ENCODE measurements at regions not wholly inside any gene's neighbourhood (a gene's known extent, or its start where the extent isn't known, plus 50 kb on each side); places are given as distances from the start of the nearest gene placed in this dataset.
"Not testable (repeated sequence)": the region's sequence is repeated elsewhere in the genome, so short reads cannot be mapped to it uniquely, and the experiment has no call there.

DNA sequence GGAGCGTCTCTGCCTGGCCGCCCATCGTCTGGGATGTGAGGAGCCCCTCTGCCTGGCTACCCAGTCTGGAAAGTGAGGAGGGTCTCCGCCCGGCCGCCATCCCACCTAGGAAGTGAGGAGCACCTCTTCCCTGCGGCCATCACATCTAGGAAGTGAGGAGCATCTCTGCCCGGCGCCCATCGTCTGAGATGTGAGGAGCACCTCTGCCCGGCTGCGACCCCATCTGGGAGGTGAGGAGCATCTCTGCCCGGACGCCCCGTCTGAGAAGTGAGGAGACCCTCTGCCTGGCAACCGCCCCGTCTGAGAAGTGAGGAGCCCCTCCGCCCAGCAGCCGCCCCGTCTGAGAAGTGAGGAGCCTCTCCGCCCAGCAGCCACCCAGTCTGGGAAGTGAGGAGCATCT is 84.5 kb downstream of the IDS start:
- 94 to 100% methylated on average over 1 to 3 of the region's 21 CpGs for WGBS, 2 experiments (ENCODE audit: insufficient coverage in 2 of 2)
- not testable (repeated sequence) for H3K4me1 ChIP-seq (ENCODE audit: control insufficient read depth, insufficient read depth, low read length, poor library complexity, severe bottlenecking); H3K36me3 ChIP-seq (ENCODE audit: control insufficient read depth, insufficient read depth, low read length); H3K9me3 ChIP-seq (ENCODE audit: control insufficient read depth, low read length); H3K27ac ChIP-seq (ENCODE audit: low read depth, low read length, severe bottlenecking); H3K4me3 ChIP-seq (ENCODE audit: extremely low read depth, insufficient read depth, low read length, poor library complexity, severe bottlenecking)

DNA sequence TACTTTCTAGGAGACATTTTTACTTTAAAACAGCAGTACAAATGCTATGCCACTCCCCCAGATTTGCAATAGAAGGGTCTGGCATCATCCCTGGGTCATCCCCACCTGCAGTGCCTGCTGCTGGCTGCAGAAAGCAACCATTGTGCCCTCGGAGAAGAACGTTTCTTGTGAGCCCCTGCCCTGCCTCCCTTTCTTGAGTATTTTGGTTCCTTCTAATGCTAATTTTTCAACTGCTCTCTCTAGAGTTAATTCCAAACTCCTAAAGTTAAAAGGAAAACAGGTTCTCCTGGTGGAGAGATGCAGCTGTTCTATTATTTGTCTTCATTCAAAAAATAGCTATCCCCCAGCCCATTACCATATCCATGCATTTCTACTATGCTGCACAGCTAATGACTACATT is 107.1 kb downstream of the IDS start:
- H3K36me3 ChIP-seq (ENCODE audit: control insufficient read depth, insufficient read depth, low read length), result no peaks in the 10 kb centered on the region
- no peak overlapping the region for H3K4me3 ChIP-seq (ENCODE audit: extremely low read depth, insufficient read depth, low read length, poor library complexity, severe bottlenecking)
- no peak overlapping the region for H3K27ac ChIP-seq (ENCODE audit: low read depth, low read length, severe bottlenecking)
- H3K4me1 ChIP-seq (ENCODE audit: control insufficient read depth, insufficient read depth, low read length, poor library complexity, severe bottlenecking), result no peaks in the 10 kb centered on the region
- no CpG with 5 or more reads among the region's 2 CpGs for WGBS, 2 experiments (ENCODE audit: insufficient coverage in 2 of 2)
- no peaks in the 10 kb centered on the region for H3K9me3 ChIP-seq (ENCODE audit: control insufficient read depth, low read length)

DNA sequence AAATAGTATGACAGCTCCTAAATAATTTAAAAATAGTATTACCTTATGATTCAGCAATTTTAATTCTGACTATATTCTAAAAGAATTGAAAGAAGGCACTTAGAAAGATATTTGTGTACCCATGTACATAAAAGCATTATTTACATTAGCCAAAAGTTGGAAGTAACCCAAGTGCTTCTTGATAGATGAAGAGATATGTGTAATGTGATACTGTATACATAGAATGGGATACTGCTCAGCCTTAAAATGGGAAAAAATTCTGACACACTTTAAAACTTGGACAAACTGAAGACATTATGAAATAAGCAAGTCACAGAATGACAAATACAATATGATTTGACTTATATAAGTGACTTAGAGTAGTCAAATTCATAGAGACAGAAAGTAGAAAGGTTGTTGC is 112.2 kb downstream of the IDS start:
- H3K9me3 ChIP-seq (ENCODE audit: control insufficient read depth, low read length), result no peaks in the 10 kb centered on the region
- no peaks in the 10 kb centered on the region for H3K36me3 ChIP-seq (ENCODE audit: control insufficient read depth, insufficient read depth, low read length)
- no peak overlapping the region for H3K4me3 ChIP-seq (ENCODE audit: extremely low read depth, insufficient read depth, low read length, poor library complexity, severe bottlenecking)
- H3K27ac ChIP-seq (ENCODE audit: low read depth, low read length, severe bottlenecking), result no peak overlapping the region
- H3K4me1 ChIP-seq (ENCODE audit: control insufficient read depth, insufficient read depth, low read length, poor library complexity, severe bottlenecking), result no peaks in the 10 kb centered on the region

DNA sequence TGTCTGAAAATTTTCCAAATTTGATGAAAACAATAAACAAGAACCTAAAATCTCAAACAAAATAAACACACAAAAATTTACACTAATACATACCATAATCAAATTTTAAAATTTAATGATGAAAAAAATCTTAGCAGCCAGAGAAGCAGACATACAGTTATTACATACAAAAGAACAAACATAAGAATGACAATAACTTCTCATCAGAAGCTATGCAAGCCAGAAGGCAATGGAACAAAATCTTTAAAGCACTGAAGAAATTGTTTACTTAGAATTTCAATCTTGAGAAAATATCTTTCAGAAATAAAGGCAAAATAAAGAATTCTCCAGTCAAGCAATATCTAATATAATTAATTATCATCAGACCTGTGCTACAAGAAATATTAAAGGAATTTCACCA is 121.3 kb downstream of the IDS start:
- no peaks in the 10 kb centered on the region for H3K36me3 ChIP-seq (ENCODE audit: control insufficient read depth, insufficient read depth, low read length)
- H3K27ac ChIP-seq (ENCODE audit: low read depth, low read length, severe bottlenecking), result no peak overlapping the region
- no peaks in the 10 kb centered on the region for H3K9me3 ChIP-seq (ENCODE audit: control insufficient read depth, low read length)
- no peaks in the 10 kb centered on the region for H3K4me1 ChIP-seq (ENCODE audit: control insufficient read depth, insufficient read depth, low read length, poor library complexity, severe bottlenecking)
- no peak overlapping the region for H3K4me3 ChIP-seq (ENCODE audit: extremely low read depth, insufficient read depth, low read length, poor library complexity, severe bottlenecking)

DNA sequence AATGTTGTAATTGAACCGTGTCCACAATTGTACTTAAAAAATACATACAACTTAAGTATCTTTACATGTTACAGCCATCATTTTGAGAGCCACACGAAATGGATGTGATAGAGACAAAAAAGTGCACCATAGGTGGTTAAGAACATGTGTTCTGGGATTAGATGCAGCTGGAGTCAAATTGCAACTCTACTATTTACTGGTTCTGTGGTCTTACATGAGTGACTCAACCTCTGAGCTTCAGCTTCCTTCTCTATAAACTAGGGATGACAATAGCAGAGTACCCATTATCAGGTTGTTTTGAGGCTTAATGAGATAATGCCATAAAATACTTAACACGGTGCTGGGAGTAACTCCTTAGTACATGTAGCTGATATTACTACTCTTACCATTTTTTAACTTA is 130.4 kb downstream of the IDS start:
- H3K4me3 ChIP-seq (ENCODE audit: extremely low read depth, insufficient read depth, low read length, poor library complexity, severe bottlenecking), result no peak overlapping the region
- no peaks in the 10 kb centered on the region for H3K4me1 ChIP-seq (ENCODE audit: control insufficient read depth, insufficient read depth, low read length, poor library complexity, severe bottlenecking)
- no peaks in the 10 kb centered on the region for H3K9me3 ChIP-seq (ENCODE audit: control insufficient read depth, low read length)
- H3K27ac ChIP-seq (ENCODE audit: low read depth, low read length, severe bottlenecking), result no peak overlapping the region
- H3K36me3 ChIP-seq (ENCODE audit: control insufficient read depth, insufficient read depth, low read length), result no peaks in the 10 kb centered on the region
- no CpG with 5 or more reads among the region's 3 CpGs for WGBS, 2 experiments (ENCODE audit: insufficient coverage in 2 of 2)

DNA sequence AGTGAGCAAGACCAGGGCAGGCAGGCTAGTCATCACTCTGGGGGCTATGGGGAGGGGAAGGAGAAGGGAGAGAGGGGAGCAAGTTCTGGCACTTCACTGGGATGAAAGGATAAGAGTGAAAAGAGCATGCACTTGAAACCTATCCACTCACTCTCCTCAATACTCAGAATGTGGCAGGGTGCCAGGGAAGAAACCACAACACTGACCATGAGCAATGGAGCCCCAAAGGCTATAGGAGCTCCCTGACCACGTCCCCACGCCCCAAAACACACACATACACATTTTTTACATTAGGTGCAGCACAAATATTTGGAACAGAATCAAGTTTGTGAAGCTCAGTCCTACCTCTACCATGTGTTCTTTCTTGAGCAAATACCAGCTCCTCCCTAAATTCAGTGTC is 132.2 kb downstream of the IDS start:
- WGBS, 2 experiments (ENCODE audit: insufficient coverage in 2 of 2), result 86% methylated on average over 2 of the region's 2 CpGs; no CpG with 5 or more reads in 1 of the 2 experiments
- Histone ChIP-seq H3K4me3 (ENCODE audit: extremely low read depth, insufficient read depth, low read length, poor library complexity, severe bottlenecking) (no peak overlapping the region), H3K36me3 (ENCODE audit: control insufficient read depth, insufficient read depth, low read length) (no peaks in the 10 kb centered on the region), H3K9me3 (ENCODE audit: control insufficient read depth, low read length) (no peaks in the 10 kb centered on the region), H3K27ac (ENCODE audit: low read depth, low read length, severe bottlenecking) (no peak overlapping the region), H3K4me1 (ENCODE audit: control insufficient read depth, insufficient read depth, low read length, poor library complexity, severe bottlenecking) (no peaks in the 10 kb centered on the region)

DNA sequence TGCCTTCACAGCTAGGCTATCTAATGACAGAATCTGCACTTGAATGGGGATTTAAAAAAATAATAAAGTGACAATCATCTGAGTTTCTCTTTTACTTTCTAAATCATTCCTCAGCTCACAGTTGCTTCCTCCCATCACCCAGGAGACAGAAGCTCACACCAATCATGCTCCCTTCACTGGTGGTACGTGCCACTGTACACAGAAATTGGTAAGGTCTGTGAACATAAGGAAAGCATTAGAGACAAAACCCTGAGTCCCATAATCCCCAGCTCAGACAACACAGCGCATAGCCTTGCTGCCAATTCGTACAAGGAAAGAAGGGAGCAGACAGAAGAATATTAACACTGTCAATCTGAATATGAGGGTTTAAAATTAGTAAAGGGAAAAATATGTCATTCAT is 133.1 kb downstream of the IDS start:
- Histone ChIP-seq H3K9me3 (ENCODE audit: control insufficient read depth, low read length) (no peaks in the 10 kb centered on the region), H3K36me3 (ENCODE audit: control insufficient read depth, insufficient read depth, low read length) (no peaks in the 10 kb centered on the region), H3K4me3 (ENCODE audit: extremely low read depth, insufficient read depth, low read length, poor library complexity, severe bottlenecking) (no peak overlapping the region), H3K4me1 (ENCODE audit: control insufficient read depth, insufficient read depth, low read length, poor library complexity, severe bottlenecking) (no peaks in the 10 kb centered on the region), H3K27ac (ENCODE audit: low read depth, low read length, severe bottlenecking) (no peak overlapping the region)
- WGBS, 2 experiments (ENCODE audit: insufficient coverage in 2 of 2), result no CpG with 5 or more reads among the region's 3 CpGs

DNA sequence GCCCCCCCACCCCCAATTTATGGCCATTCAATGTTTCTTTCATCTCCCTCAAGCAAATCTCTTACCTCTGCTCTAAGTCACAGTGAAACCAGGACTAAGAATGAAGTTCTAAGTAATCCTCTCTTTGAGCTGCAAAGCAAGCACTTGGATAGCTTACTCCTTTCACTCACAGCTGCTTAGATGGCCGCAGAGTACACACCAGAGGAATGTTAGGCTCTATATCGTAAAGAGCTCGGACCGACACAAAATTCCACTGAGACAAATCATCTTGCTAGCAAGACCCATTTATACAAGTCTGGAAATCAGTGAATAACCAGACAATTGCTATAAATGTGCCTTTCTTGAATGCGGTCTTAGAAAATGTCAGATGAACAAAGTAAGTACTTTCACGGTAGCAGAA is 135.0 kb downstream of the IDS start:
- no peaks in the 10 kb centered on the region for H3K36me3 ChIP-seq (ENCODE audit: control insufficient read depth, insufficient read depth, low read length)
- no peak overlapping the region for H3K4me3 ChIP-seq (ENCODE audit: extremely low read depth, insufficient read depth, low read length, poor library complexity, severe bottlenecking)
- no peaks in the 10 kb centered on the region for H3K9me3 ChIP-seq (ENCODE audit: control insufficient read depth, low read length)
- WGBS, 2 experiments (ENCODE audit: insufficient coverage in 2 of 2), result 100% methylated on average over 2 of the region's 6 CpGs; no CpG with 5 or more reads in 1 of the 2 experiments
- no peaks in the 10 kb centered on the region for H3K4me1 ChIP-seq (ENCODE audit: control insufficient read depth, insufficient read depth, low read length, poor library complexity, severe bottlenecking)
- H3K27ac ChIP-seq (ENCODE audit: low read depth, low read length, severe bottlenecking), result no peak overlapping the region

DNA sequence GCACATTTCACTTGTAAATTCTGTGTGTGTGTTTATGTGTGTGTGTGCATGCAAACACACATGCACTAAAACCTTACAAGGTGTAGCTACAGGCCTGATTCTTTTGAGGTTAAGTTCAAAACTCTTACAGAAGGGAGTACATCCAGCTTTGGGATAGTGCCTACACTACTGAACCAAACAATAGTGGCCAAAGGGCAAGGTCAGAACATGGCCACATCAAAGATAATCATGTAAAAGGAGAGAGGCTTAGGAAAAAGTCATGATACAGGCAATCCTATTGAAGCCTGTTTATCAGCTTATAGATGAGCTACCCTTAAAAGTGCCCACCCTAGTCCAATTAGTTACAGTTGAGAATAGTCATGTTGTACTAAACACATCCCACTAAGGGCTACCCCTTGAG is 139.6 kb downstream of the IDS start:
- Histone ChIP-seq H3K4me1 (ENCODE audit: control insufficient read depth, insufficient read depth, low read length, poor library complexity, severe bottlenecking) (peaks cover 7% of the 10 kb centered on the region), H3K36me3 (ENCODE audit: control insufficient read depth, insufficient read depth, low read length) (no peaks in the 10 kb centered on the region), H3K27ac (ENCODE audit: low read depth, low read length, severe bottlenecking) (no peak overlapping the region), H3K9me3 (ENCODE audit: control insufficient read depth, low read length) (no peaks in the 10 kb centered on the region), H3K4me3 (ENCODE audit: extremely low read depth, insufficient read depth, low read length, poor library complexity, severe bottlenecking) (no peak overlapping the region)

DNA sequence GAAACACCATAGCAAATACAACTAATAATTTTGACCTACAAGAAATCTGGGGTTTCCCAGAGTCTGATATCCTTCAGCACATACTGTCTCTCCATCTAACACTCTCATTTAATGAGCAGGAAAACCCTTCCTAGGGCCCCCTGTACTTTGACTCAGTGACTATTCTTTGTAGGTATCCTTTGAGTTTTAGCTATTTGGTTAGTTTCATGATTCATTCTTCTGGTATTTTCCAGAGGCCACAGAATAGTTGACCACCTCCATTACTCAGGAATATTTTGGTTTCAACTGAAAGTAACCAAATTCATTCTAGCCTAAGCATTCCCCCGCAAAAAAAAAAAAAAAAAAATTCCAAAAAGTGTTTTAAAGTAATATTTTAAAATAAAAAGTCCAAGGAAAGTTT is 140.0 kb downstream of the IDS start:
- Histone ChIP-seq H3K4me3 (ENCODE audit: extremely low read depth, insufficient read depth, low read length, poor library complexity, severe bottlenecking) (no peak overlapping the region), H3K36me3 (ENCODE audit: control insufficient read depth, insufficient read depth, low read length) (no peaks in the 10 kb centered on the region), H3K27ac (ENCODE audit: low read depth, low read length, severe bottlenecking) (no peak overlapping the region), H3K9me3 (ENCODE audit: control insufficient read depth, low read length) (no peaks in the 10 kb centered on the region), H3K4me1 (ENCODE audit: control insufficient read depth, insufficient read depth, low read length, poor library complexity, severe bottlenecking) (peaks cover 7% of the 10 kb centered on the region)
- no CpG with 5 or more reads among the region's 1 CpG for WGBS, 2 experiments (ENCODE audit: insufficient coverage in 2 of 2)

DNA sequence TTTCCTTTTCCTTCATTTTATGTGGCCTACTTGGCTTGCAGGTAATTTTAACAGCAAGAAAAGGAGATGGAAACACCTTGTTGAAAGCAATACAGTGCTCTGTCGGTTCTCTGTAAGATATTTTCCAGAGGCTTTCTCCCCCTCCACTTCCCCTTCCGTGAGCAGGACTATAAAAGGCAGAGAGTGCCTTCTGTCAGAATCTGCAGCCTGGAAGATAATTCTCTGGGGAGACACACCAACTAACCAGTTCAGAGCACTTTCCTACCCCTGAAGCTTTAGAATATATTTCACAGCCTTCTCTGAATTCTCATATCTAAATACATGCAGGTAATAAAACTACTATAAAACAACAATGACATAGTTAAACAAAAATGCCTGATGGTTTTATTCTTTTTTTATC is 141.1 kb downstream of the IDS start:
- H3K4me1 ChIP-seq (ENCODE audit: control insufficient read depth, insufficient read depth, low read length, poor library complexity, severe bottlenecking), result peaks cover 7% of the 10 kb centered on the region
- WGBS, 2 experiments (ENCODE audit: insufficient coverage in 2 of 2), result 60 to 80% methylated on average over 1 of the region's 2 CpGs
- no peaks in the 10 kb centered on the region for H3K36me3 ChIP-seq (ENCODE audit: control insufficient read depth, insufficient read depth, low read length)
- no peaks in the 10 kb centered on the region for H3K9me3 ChIP-seq (ENCODE audit: control insufficient read depth, low read length)
- H3K4me3 ChIP-seq (ENCODE audit: extremely low read depth, insufficient read depth, low read length, poor library complexity, severe bottlenecking), result no peak overlapping the region
- no peak overlapping the region for H3K27ac ChIP-seq (ENCODE audit: low read depth, low read length, severe bottlenecking)

DNA sequence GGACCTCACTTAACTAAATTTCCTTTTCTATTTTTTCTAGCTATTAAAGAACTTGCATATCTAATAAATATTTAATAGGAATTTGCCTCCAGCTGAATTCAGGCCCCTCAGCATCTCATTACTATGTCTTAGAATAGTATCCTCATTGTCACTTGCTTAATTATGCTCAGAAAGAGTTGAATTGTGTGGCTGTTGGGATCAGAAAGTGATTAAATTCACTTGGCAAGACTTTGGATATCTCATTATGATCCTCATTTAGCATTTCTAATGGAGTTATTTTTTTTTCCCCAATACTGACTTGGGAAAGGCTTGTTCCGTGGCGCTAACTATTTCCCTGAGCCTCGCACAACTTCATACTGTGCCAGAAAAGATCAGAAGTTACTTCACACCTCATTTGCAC is 158.8 kb downstream of the IDS start:
- H3K9me3 ChIP-seq (ENCODE audit: control insufficient read depth, low read length), result no peaks in the 10 kb centered on the region
- no peak overlapping the region for H3K4me3 ChIP-seq (ENCODE audit: extremely low read depth, insufficient read depth, low read length, poor library complexity, severe bottlenecking)
- H3K27ac ChIP-seq (ENCODE audit: low read depth, low read length, severe bottlenecking), result no peak overlapping the region
- H3K36me3 ChIP-seq (ENCODE audit: control insufficient read depth, insufficient read depth, low read length), result no peaks in the 10 kb centered on the region
- WGBS, 2 experiments (ENCODE audit: insufficient coverage in 2 of 2), result no CpG with 5 or more reads among the region's 3 CpGs
- no peaks in the 10 kb centered on the region for H3K4me1 ChIP-seq (ENCODE audit: control insufficient read depth, insufficient read depth, low read length, poor library complexity, severe bottlenecking)
